HCT116 (cell line): ENCODE measurements at regions not wholly inside any gene's neighbourhood (a gene's known extent, or its start where the extent isn't known, plus 50 kb on each side); places are given as distances from the start of the nearest gene placed in this dataset.

Experiments used
- EGR1 ChIP-seq: IDR thresholded peaks from 2 replicates; pipeline ENCODE4 v1.6.1; 2012; ENCODE audit warnings: low read depth
- EZH2 ChIP-seq: fragments of 200-600 bp; sonication (generic); IDR thresholded peaks from 2 replicates; pipeline ENCODE4 v1.6.1; 2017; ENCODE audit warnings: antibody characterized with exemption, mixed run types
- EZH2phosphoT487 ChIP-seq: fragments of 200-600 bp; IDR thresholded peaks from 2 replicates; pipeline ENCODE4 v1.6.1; 2018; ENCODE audit warnings: antibody characterized with exemption, borderline replicate concordance
- JUND ChIP-seq: IDR thresholded peaks from 2 replicates; pipeline ENCODE4 v1.6.1; 2012
- POLR2A ChIP-seq: IDR thresholded peaks from 2 replicates; pipeline ENCODE4 v1.7.0; 2011; ENCODE audit warnings: borderline replicate concordance; ENCODE audit not compliant: insufficient read depth, insufficient read length; ENCODE audit errors: extremely low read depth
- POLR2AphosphoS5 ChIP-seq: IDR thresholded peaks from 2 replicates; pipeline ENCODE4 v1.6.1; 2011; ENCODE audit warnings: mild to moderate bottlenecking, low read depth, low read length, moderate library complexity
- RAD21 ChIP-seq: IDR thresholded peaks from 2 replicates; pipeline ENCODE4 v1.6.1; 2012; ENCODE audit warnings: low read depth, mild to moderate bottlenecking
- SIN3A ChIP-seq: IDR thresholded peaks from 2 replicates; pipeline ENCODE4 v1.6.1; 2012; ENCODE audit warnings: low read depth
- SP1 ChIP-seq: IDR thresholded peaks from 2 replicates; pipeline ENCODE4 v1.6.1; 2012; ENCODE audit warnings: low read depth
- YY1 ChIP-seq: IDR thresholded peaks from 2 replicates; pipeline ENCODE4 v1.6.1; 2011; ENCODE audit warnings: low read length, low read depth, moderate library complexity, mild to moderate bottlenecking; ENCODE audit not compliant: insufficient replicate concordance; ENCODE audit errors: extremely low read depth
- ZBTB33 ChIP-seq: IDR thresholded peaks from 2 replicates; pipeline ENCODE4 v1.6.1; 2011; ENCODE audit warnings: mild to moderate bottlenecking, low read length, moderate library complexity; ENCODE audit not compliant: insufficient replicate concordance; ENCODE audit errors: extremely low read depth
- ZFX ChIP-seq: fragments of 450-650 bp; IDR thresholded peaks from 2 replicates; pipeline ENCODE4 v1.6.1; 2017
- TF ChIP-seq, protein P1 (sequence below), 3 experiments: fragments of 200-600 bp in 1 of 3; sonication (generic) in 1 of 3; IDR thresholded peaks in 2 of 3; conservative IDR thresholded peaks in 1 of 3; 2 replicates each; pipeline ENCODE4 v1.5.1; 2012 to 2017; ENCODE audit warnings: low read depth in 2 of 3, low read length in 2 of 3, antibody characterized with exemption in 1 of 3, borderline replicate concordance in 1 of 3, control low read depth in 1 of 3, mild to moderate bottlenecking in 1 of 3, mixed read lengths in 1 of 3, mixed run types in 1 of 3, moderate library complexity in 1 of 3; ENCODE audit not compliant: insufficient read depth in 1 of 3
- TF ChIP-seq, protein P2 (sequence below): IDR thresholded peaks from 2 replicates; pipeline ENCODE4 v1.6.1; 2012

DNA sequence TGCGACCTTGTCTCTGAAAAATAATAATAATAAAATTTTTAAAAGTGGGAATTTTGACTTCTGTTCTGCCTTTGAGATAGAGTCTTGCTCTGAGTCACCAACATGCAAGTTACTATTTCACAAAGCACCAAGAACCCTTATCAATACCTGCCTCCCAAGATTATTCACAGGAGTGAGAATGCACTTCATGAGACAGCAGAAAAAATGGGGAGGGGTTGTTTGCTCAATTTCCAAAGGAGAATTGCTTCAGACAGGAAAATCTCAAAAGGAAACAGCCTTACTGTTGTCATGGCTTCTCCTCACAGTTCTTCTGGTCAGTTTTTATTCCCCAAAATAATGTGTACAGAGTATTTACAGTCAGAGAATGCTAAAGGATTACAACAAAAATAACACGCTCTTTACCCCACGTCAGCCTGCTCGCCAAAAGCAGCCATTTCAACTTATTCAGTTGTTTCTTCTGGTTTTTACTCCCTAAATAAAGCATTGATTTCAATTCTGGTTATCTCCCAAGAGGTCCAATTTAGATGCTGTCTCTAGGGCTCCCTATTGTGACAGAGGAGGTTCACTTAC is 89.0 kb downstream of the PPCDC start:
- TF ChIP-seq EZH2phosphoT487, result no peak
- TF ChIP-seq, protein P1, sequence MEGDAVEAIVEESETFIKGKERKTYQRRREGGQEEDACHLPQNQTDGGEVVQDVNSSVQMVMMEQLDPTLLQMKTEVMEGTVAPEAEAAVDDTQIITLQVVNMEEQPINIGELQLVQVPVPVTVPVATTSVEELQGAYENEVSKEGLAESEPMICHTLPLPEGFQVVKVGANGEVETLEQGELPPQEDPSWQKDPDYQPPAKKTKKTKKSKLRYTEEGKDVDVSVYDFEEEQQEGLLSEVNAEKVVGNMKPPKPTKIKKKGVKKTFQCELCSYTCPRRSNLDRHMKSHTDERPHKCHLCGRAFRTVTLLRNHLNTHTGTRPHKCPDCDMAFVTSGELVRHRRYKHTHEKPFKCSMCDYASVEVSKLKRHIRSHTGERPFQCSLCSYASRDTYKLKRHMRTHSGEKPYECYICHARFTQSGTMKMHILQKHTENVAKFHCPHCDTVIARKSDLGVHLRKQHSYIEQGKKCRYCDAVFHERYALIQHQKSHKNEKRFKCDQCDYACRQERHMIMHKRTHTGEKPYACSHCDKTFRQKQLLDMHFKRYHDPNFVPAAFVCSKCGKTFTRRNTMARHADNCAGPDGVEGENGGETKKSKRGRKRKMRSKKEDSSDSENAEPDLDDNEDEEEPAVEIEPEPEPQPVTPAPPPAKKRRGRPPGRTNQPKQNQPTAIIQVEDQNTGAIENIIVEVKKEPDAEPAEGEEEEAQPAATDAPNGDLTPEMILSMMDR (IDR thresholded peaks at IDR 0.05 in 2 of 3, conservative IDR thresholded peaks at IDR 0.05 in 1 of 3; ENCODE audit: borderline replicate concordance in 1 of 3, insufficient read depth in 1 of 3, low read depth in 2 of 3, low read length in 2 of 3), result no peak
- TF ChIP-seq POLR2AphosphoS5, result no peak
- no peak for TF ChIP-seq RAD21
- TF ChIP-seq SP1, result no peak
- TF ChIP-seq, protein P2, sequence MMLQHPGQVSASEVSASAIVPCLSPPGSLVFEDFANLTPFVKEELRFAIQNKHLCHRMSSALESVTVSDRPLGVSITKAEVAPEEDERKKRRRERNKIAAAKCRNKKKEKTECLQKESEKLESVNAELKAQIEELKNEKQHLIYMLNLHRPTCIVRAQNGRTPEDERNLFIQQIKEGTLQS, result no peak
- TF ChIP-seq EGR1, result no peak
- no peak for TF ChIP-seq ZBTB33
- no peak for TF ChIP-seq POLR2A
- no peak for TF ChIP-seq EZH2
- TF ChIP-seq YY1, result no peak
- TF ChIP-seq ZFX, result no peak
- TF ChIP-seq SIN3A, result no peak
- TF ChIP-seq JUND, result no peak
